ENCODE measurements at regions not wholly inside any gene's neighbourhood (a gene's known extent, or its start where the extent isn't known, plus 50 kb on each side); places are given as distances from the start of the nearest gene placed in this dataset.

- TF ChIP-seq CTCF (IDR thresholded peaks at IDR 0.05; ENCODE audit: low read depth, low read length), result no peak
- ChIA-PET CTCF (no interaction called here), POLR2A (no interaction called here)
- Histone ChIP-seq H3K27ac (ENCODE audit: low read depth, low read length) (no peak overlapping the region), H3K9me3 (ENCODE audit: control insufficient read depth, insufficient read depth, low read length) (no peaks in the 10 kb centered on the region), H3K27me3 (ENCODE audit: control insufficient read depth, insufficient read depth, low read length) (no peaks in the 10 kb centered on the region), H3K4me3 (ENCODE audit: low read depth, low read length) (no peak overlapping the region)
- DNase-seq (ENCODE audit: low read depth, low spot score), result no peak
Measured at GRCh38 chr1:238023137-238023536, 132.4 kb upstream of the ZP4 start.

- no peaks in the 10 kb centered on the region for H3K27me3 ChIP-seq (ENCODE audit: control insufficient read depth, insufficient read depth, low read length)
- POLR2A ChIA-PET, result no interaction called here
- no peak overlapping the region for H3K27ac ChIP-seq (ENCODE audit: low read depth, low read length)
- TF ChIP-seq CTCF (IDR thresholded peaks at IDR 0.05; ENCODE audit: low read depth, low read length), result no peak
- H3K4me3 ChIP-seq (ENCODE audit: low read depth, low read length), result no peak overlapping the region
- CTCF ChIA-PET, result no interaction called here
- no peak for DNase-seq (ENCODE audit: low read depth, low spot score)
- H3K9me3 ChIP-seq (ENCODE audit: control insufficient read depth, insufficient read depth, low read length), result no peaks in the 10 kb centered on the region
Measured at GRCh38 chr1:238018214-238018613, 127.5 kb upstream of the ZP4 start.

- no peak for DNase-seq (ENCODE audit: low read depth, low spot score)
- TF ChIP-seq CTCF (IDR thresholded peaks at IDR 0.05; ENCODE audit: low read depth, low read length), result no peak
- no peak overlapping the region for H3K27ac ChIP-seq (ENCODE audit: low read depth, low read length)
- no peak overlapping the region for H3K4me3 ChIP-seq (ENCODE audit: low read depth, low read length)
- ChIA-PET POLR2A (no interaction called here), CTCF (no interaction called here)
- no peaks in the 10 kb centered on the region for H3K27me3 ChIP-seq (ENCODE audit: control insufficient read depth, insufficient read depth, low read length)
- H3K9me3 ChIP-seq (ENCODE audit: control insufficient read depth, insufficient read depth, low read length), result peaks cover 8% of the 10 kb centered on the region; the same call in 1 of the 2 replicates
Measured at GRCh38 chr1:238006779-238007178, 116.1 kb upstream of the ZP4 start.

- ChIA-PET POLR2A (no interaction called here), CTCF (no interaction called here)
- H3K9me3 ChIP-seq (ENCODE audit: control insufficient read depth, insufficient read depth, low read length), result 0 out of 2 replicates have a peak, but pooled peaks cover 4% of the 10 kb centered on the region
- DNase-seq (ENCODE audit: low read depth, low spot score), result no peak
- H3K27me3 ChIP-seq (ENCODE audit: control insufficient read depth, insufficient read depth, low read length), result no peaks in the 10 kb centered on the region
- H3K27ac ChIP-seq (ENCODE audit: low read depth, low read length), result no peak overlapping the region
- no peak for TF ChIP-seq CTCF (IDR thresholded peaks at IDR 0.05; ENCODE audit: low read depth, low read length)
- no peak overlapping the region for H3K4me3 ChIP-seq (ENCODE audit: low read depth, low read length)
Measured at GRCh38 chr1:238005116-238005515, 114.4 kb upstream of the ZP4 start.

- TF ChIP-seq CTCF (IDR thresholded peaks at IDR 0.05; ENCODE audit: low read depth, low read length), result no peak
- H3K9me3 ChIP-seq (ENCODE audit: control insufficient read depth, insufficient read depth, low read length), result 0 out of 2 replicates have a peak, but pooled peaks cover 4% of the 10 kb centered on the region
- H3K27ac ChIP-seq (ENCODE audit: low read depth, low read length), result no peak overlapping the region
- CTCF ChIA-PET, result no interaction called here
- POLR2A ChIA-PET, result no interaction called here
- DNase-seq (ENCODE audit: low read depth, low spot score), result no peak
- no peaks in the 10 kb centered on the region for H3K27me3 ChIP-seq (ENCODE audit: control insufficient read depth, insufficient read depth, low read length)
- no peak overlapping the region for H3K4me3 ChIP-seq (ENCODE audit: low read depth, low read length)
Measured at GRCh38 chr1:238001818-238002217, 111.1 kb upstream of the ZP4 start.
